Right renal cortex interstitium (tissue), 3 donors: ENCODE measurements at regions not wholly inside any gene's neighbourhood (a gene's known extent, or its start where the extent isn't known, plus 50 kb on each side); places are given as distances from the start of the nearest gene placed in this dataset.

Experiments used
- DNase-seq, 3 donors: peaks; one replicate each; pipeline ENCODE4 v3.0.0-alpha.2; 2013; ENCODE audit warnings: low read depth in 3 of 3, low spot score in 2 of 3

DNA sequence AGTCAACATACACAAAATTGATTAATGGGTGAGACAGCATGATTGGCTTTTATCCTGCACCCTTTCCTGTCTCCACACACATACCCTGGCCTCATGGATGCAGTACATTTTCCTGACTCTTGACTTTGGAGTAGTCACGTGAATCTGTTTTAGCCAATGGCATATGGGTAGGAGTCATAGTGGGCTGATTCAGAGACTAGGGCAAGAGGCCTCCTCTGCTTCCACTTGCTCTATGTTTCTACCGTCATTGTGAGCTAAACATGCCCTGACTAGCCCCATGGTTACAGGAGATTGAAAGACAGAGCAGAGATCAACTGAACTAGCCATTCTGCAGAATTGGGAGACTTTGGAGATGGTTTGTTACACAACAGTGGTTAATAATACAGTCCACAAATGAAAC lies 850.0 kb downstream of the DHX35 start:
- no peak for DNase-seq

DNA sequence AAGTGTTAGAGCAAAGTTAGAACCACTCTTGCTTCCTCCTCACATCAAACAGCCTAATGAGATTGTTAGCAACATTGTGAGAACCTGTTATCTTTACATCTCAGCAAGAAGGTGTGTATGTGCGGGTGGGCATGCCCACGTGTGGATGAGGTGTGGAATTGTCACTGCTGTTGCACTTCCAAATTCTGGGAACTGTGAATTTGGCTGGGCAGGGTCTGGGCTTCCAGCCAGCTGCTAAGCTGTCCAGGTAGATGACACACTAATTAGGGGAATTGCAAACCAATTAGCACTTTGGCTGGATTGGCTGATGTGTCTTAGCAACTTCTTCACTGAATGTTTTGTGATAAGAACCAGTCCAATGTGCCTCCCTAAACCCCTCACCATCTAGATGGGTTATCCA lies 848.2 kb downstream of the DHX35 start:
- DNase-seq: no peak

DNA sequence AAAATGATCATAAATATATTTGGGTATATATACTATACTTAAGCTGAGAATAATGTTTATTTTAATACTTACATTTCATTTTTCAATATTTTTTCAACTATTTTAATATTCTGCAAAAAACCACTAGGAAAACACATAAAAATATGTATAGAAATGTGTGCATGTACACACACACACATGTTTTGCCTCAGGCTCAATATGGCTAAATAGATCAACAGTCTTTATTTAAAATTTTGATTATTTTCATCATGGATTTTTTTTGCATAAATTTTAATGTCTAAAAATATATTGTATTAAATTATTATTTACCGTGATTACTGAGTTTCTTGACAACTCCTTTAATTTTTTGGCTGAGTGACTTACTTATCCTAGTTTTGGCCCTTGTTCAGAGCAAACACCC lies 846.5 kb downstream of the DHX35 start:
- DNase-seq: no peak

DNA sequence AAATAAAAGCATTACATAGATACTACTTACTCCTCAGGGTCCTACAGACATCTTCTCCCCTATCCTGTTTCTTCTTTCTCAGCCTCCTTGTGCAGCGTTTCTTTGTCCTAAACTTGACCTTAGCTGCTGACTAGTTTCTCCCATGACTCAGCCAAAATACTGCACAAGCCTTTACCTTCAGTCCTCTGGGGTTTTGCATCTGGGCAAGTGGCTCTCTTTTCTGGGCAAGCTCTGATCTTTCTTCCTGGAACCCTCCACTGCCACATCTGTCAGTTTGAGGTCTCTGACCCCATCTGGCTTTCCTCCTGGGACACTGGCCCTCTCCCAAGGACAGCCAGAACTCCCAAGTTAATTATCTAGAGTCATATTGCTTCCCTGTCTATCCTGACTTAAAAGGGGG lies 838.4 kb downstream of the DHX35 start:
- no peak for DNase-seq

DNA sequence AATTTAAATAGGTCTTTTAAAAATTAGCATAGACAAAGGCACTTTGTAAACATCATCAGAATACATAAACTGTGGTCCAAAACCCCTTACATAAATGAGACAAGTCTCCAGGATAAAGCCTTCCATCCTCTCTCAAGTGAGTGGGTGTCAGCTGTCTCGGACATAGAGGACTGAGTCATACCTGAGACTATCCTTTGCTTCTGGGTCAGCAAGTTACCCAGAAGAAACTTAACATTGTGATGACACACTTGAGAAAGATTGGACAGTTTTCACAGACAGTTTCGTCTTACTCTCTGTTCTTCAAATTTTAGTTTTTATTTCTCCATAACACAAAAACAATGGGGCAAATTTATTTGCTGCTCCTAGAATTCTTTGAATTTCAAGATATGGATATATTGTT lies 838.0 kb downstream of the DHX35 start:
- DNase-seq: no peak

DNA sequence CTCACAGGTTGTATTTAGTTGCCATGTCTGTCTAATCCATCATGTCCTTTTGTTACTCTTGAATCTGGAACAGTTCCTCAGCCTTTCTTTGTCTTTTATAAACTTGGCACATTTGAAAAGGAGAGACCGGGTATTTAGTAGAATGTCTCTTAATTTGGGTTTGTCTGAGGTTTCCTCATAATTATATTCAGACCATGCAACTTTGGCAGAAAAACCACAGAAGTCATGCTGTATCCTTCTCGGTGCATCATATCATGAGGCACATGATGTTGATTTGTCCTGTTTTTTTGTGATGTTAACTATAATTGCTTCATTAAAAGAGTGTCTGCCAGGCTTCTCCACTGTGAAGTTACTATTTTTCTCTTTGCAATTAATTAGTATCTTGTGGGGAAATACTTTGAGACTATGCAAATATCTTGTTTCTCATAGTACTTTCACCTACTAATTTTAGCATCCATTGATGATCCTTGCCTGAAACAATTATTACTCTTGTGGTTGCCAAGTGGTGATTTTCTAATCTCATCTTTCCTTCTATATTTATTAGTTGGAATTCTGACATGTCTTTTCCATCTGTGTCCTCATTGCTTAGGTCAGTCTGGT lies 837.3 kb downstream of the DHX35 start:
- no peak for DNase-seq

DNA sequence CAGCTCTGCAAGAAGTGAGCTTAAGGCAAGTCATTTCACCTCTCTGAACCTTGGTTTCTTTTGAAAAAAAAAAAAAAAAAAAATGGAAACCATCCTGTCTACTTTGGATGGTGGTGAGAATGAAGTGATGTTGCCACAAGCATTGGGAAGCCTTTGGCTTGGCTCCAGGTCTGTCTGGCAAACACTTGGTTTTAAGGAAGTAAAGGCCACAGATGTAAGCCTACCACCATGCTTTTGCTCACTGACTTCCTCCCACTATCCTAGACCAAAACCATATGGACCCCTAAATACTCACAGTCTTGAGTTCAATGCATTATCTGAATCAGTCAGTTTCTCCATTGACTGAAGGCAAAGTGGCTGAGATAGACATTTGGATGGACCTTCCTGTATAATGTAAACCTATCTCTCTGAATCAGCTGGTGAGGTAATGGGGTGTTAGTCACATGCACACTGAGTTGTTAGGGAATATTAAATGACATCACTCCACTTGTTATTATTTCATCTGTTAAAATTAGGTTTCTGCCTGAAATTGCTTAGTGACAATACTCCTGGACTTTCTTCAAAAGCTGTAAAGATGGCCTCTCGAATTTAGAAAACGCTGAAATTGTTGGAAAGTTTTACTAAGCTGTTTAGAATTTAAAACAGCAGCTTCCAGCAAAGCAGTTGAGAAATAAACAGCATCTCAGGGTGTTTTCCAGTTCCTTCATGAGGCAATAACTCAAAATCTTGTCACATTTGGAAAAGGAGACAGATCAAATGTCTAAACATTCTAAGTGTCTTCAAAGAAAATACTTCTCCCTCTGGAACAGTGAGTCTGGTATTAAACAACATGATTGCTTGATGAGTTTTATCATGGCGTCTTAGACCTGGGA lies 833.5 kb downstream of the DHX35 start:
- no peak for DNase-seq

DNA sequence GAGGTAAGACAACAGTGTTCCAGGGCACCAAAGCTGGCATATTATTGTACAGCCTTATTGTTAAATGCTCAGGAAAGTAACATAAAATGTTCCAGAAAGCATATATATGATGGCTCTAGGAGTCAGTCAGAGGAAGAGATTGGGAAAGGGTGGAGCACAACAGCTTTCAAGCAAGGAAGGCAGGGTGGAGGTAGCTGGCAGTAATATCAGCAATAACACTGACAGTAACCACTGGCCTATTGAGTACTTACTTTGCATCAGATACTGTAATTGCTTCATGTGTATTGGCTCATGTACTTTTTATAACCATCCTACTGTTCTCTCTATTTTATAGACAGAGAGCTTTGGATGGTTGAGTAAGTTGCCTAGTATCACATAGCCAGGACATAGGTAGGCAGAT lies 830.2 kb downstream of the DHX35 start:
- DNase-seq: no peak

DNA sequence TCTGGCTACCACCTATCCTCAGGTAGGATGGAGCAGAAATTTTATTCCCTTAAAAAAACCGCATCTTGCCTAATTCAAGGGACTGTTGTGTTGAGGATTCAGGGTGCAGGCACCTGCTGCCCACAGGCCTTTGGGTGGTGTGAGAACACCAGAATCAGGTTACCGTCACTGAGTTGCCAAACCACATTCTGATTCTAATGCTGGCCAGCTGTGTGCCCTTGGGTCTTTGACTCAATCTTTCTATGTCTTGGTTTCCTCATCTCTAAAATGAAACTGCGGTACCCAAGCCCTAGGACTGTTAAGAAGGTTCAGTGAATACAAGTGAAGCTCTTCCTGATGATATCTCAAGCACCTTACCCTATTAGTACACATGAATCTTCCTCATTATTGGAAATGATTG lies 827.3 kb downstream of the DHX35 start:
- DNase-seq: no peak

DNA sequence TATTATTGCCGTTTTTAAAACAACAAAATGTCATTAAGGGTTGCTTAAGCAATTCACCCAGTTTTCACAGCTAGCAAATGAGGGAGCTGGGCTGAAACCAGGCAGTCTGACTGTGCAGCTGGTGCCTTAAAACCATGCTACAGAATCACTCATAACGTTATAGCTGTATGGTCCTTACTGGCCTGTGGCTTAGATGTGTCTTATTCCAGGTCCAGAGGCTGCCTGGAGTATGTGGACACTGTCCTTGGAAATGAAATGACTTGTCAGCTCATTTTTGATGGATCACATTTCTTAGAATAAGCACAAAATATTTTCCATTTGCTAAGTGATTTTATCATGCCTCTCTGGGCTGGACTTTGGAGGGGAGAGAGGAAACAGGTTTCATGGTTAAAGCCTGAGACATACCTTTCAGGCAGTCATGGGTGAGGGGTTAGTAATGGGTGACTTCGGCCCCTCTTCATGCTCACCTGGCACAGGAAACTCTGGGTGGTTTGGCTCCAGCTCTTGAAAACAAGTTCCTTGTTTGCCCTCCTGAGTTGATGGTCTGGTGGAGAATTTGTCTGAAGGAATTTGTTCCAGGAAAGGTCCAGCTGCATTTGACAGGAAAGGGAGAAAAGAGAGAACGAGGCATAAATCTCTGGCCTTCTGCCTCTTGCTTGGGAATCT lies 823.2 kb downstream of the DHX35 start:
- DNase-seq: no peak

DNA sequence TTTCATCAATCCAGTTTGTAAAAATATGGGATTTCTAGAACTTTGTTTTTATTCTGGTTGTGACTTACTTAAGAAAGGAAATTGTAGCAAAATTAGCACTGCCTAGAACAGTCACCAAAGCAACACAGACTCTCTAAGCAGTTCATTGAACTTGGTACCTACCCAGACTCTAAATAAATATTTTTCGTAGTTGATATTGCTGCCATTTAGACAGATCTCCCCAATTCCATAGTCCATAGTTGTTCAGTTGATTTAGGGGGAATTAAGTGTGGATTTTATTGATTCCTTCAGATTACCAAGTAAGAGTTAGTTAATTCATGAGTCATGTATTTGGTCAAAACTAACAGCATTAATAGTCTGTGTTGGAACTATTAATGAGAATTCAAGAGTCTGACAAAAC lies 822.5 kb downstream of the DHX35 start:
- DNase-seq: no peak

DNA sequence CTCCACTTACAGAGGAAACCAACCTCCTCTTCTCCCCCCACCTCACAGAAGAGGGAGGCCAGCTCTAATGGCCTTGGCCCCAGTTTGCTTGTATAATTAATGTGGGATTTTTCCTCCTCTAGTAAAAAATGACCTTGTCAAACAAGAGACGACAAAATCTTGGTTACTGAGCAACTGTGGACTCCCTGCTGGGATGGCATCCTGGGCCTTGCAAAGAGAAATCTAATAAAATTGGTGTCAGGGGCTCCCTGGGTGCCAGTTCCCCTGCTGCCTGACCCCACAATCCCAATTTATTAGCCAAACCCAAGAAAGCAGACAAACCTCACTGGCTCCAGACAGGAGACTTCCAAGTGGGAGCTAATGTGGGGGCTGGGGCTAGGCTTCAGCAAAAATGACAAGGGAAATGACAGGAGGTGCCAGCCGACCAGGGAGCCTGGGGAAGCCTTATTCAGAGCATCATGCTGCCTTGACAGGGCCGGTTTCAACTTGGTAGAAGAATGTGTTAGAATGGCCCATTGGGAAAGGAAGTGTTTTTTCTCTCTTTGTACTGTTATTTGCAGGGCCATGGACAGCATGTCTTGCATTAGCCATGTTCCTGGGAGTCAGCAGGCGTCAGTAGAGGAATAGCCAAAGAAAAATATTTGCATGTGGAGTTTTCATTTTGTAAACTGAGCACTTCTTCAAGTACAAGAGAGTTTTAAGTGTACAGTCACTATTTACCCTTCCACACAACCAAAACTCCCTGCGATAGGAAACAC lies 816.9 kb downstream of the DHX35 start:
- DNase-seq: no peak

DNA sequence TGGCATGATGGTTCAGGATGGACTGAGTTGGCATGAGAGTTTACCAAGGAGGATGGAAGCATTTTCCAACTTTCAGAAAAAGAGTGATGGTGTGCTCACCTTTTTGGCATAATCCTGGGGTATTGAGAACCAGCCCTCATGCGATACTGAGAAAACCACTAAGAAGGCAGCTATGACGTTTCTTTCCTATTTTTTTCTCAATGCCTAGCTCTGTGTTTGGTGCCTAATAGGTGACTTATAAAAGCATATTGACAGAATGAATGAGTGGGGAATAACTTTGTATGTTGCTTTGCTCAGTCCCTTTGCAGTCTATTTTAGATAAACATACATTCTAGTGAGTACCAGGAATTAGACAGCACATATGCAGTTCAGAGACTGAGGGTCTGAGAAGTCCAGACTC lies 816.3 kb downstream of the DHX35 start:
- DNase-seq: no peak

DNA sequence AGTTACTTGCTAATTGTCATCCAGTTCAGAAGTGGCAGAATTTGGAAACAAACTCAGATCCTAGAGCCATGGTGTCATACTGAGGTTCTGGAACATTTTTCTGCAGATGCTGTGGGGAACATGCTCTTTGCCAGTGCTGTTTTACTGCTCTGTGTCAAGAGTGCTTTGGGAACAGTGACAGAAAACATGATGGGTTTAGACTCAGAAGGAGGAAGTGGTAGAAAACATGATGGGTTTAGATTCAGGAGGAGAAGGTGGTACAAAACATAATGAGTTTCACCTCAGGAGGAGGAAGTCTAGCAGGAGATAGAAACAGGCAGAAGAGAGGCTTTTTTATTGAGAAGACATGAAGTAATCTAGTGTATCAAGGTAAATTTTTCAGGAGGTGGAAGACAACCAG lies 815.5 kb downstream of the DHX35 start:
- DNase-seq: no peak

DNA sequence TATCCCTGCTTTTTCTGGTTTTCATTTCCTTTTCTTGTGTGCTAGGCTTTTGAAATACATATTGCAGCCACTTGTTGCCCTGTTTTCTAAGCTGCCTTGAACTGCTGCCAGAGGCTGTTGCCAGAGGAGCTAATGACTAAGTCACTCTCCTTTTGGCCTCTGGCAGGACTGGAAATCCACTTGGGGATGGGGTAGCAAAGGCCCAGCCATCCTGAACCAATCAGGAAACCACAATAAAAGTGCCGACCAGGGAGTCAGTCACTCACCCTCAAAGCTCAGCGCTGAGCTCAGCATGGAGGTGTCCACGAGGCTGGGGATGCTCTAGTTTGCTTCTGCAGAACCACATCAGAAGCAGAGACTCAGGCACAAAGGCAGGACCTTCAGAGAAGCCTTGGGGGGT lies 813.0 kb downstream of the DHX35 start:
- no peak for DNase-seq

DNA sequence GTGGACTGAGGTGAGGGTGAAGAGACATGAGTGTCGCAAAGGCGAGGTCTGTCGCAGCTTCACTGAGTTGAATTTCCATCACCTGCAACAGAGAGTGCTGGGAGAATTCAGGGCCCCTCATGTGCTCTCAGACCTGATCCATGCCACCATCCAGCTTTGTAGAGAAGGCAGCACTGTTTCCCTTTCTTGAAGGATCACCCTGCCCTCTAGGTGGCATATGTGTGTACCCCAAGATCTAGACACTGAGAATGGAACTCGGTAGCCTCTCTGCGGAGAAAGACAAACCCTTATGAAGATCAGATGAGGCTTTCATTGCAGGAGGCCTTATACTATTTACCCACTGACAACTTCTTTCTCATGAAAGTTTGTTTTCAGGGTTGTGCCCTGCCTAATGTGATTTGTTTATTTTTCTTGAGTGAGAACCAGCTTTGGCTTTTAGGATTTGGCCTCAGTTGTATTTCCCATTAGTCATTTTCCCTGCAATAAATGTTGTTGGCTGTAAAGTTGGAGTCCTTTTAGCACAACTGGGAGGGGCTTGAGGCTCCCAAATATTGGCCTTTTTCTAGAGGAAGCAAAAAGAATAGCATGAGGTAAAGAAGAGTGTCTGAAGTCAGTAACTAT lies 811.3 kb downstream of the DHX35 start:
- DNase-seq: no peak

DNA sequence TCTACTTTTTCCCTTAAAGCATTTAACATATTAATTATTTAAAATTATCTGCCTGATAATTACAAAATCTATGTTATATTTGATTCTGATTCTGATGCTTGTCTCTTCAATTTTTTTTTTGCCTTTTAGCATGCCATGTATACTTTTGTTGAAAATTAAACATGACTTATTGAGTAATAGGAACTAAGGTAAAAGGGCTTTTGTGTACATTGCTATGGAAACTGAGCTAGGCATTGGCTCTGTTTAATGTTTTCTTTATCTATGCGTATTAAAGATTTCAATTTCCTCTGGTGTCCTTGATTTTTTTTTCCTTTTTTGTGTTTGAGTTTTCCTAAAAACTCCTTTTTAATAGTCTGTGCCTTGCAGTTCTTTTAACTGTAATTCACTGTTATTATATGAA lies 805.2 kb downstream of the DHX35 start:
- DNase-seq: no peak

DNA sequence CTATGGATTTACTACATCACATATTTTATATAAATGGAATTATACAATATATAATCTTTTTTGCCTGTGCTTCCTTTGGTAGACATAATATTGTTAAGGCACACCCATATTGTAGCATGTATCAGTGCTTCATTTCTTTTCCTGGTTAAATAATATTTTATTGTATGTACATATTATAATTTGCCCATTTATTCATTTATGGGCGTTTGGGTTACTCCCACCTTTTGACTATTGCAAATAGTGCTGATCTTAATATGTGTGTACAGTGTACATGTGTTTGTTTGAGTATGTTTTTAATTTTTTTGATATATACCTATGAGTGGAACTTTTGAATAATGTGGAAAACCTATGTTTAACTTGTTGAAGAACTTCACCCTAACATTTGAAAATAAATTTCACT lies 804.2 kb downstream of the DHX35 start:
- DNase-seq: no peak

DNA sequence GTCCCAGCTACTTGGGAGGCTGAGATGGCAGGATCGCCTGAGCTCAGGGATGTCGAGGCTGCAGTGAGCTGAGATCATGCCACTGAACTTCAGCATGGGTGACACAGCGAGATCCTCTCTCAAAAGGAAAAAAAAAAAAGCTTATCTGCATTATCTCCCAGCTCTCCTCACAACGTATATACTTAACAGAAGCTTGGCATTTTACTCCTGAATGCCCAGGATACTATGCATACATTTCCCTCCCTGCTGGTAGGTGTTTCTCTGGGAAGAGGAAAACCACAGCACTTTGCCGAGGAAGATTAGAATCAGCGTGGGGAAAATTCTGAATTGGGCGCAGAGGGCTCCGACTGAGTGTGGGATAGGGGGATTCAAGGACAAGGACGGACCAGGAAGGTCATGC lies 800.6 kb downstream of the DHX35 start:
- no peak for DNase-seq

DNA sequence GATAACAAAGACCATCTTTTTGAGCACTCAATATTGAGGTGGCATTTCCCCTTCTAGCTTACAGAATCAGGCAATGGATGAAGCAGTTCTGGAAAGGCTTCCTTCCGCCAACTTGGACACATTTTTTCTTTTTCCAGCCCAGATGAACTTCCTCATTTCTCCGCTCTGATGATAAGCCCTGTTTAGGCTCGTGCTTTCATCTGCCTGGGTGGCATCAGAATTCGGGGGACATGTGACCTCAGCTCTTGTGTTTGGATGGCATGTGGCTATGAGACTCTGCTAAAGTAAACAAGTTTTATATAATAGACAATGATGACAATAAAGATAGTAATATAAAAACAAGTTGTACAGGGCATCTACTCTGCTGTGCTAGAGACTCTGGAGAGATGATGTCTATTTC lies 796.7 kb downstream of the DHX35 start:
- DNase-seq: no peak

DNA sequence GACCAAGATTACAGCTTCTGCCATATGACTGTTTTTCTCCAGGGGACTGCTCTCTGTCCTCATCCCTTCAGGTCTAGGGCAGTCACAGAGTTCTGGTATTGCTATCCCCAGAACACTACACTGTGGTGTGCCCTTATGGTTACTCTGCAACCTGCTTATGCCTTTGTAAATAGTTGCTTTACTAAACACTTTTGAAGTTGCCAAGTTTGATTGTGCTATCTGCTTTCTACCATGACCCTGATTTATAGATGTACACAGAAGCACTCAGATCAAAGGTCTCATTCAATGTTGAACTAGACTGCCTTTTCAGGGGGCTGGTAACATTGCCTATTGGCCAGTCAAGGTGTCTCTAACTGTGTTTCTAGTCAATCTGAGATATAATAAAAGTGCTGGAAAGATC lies 794.7 kb downstream of the DHX35 start:
- DNase-seq: no peak
